Small intestine (tissue), 7 donors: ENCODE measurements at regions not wholly inside any gene's neighbourhood (a gene's known extent, or its start where the extent isn't known, plus 50 kb on each side); places are given as distances from the start of the nearest gene placed in this dataset.
A peak's percentile ranks its signal among the peaks of the same experiment; 100 is the strongest.
"Not testable (repeated sequence)": the region's sequence is repeated elsewhere in the genome, so short reads cannot be mapped to it uniquely, and the experiment has no call there.

ENCODE experiments used
- DNase-seq, 2 donors: peaks; one replicate each; pipeline versions ENCODE4 v3.0.0 to v3.0.0-alpha.2; 2013
- FAIRE-seq: peaks from 2 replicates; lab custom pipeline; 2012; peaks lifted over from hg19 to GRCh38; lab: Jason Lieb, UNC
- H3K27ac ChIP-seq, 3 donors: one replicate each; pipeline ENCODE4 v1.5.1; 2013; ENCODE audit warnings: low read length in 2 of 3, mild to moderate bottlenecking in 2 of 3, control low read depth in 1 of 3, inconsistent platforms in 1 of 3, low read depth in 1 of 3, moderate library complexity in 1 of 3
- H3K27me3 ChIP-seq, 3 donors: one replicate each; pipeline ENCODE4 v1.6.1; 2013; ENCODE audit warnings: low read length in 3 of 3, inconsistent platforms in 1 of 3; ENCODE audit not compliant: control insufficient read depth in 3 of 3, insufficient read depth in 3 of 3
- H3K36me3 ChIP-seq, 3 donors: one replicate each; pipeline ENCODE4 v1.6.1; 2013; ENCODE audit warnings: low read length in 3 of 3, inconsistent platforms in 1 of 3, low read depth in 1 of 3, mild to moderate bottlenecking in 1 of 3, moderate library complexity in 1 of 3; ENCODE audit not compliant: control insufficient read depth in 3 of 3, insufficient read depth in 2 of 3
- H3K4me1 ChIP-seq, 3 donors: one replicate each; pipeline ENCODE4 v1.6.1; 2013; ENCODE audit warnings: low read length in 2 of 3, inconsistent platforms in 1 of 3, low read depth in 1 of 3, mild to moderate bottlenecking in 1 of 3, moderate library complexity in 1 of 3; ENCODE audit not compliant: control insufficient read depth in 3 of 3, insufficient read depth in 2 of 3
- H3K4me3 ChIP-seq, 3 donors: one replicate each; pipeline ENCODE4 v1.5.1; 2013; ENCODE audit warnings: low read length in 3 of 3, control low read depth in 1 of 3, inconsistent platforms in 1 of 3, low read depth in 1 of 3, mild to moderate bottlenecking in 1 of 3, moderate library complexity in 1 of 3
- H3K9me3 ChIP-seq, 2 donors: one replicate each; pipeline ENCODE4 v1.6.1; 2013; ENCODE audit warnings: low read depth in 1 of 2, low read length in 1 of 2; ENCODE audit not compliant: control insufficient read depth in 2 of 2, insufficient read depth in 1 of 2
- WGBS, 3 donors: extraction: QIAGEN DNeasy Blood & Tissue Kit; methylation state at CpG; one replicate each; pipeline ENCODE4 v1.1.7; 2013; 5-methylcytosine and 5-hydroxymethylcytosine counted together
- donor health status: healthy with polysubstance abuse.
- donor health status: control.
- donor health status: control.
- donor health status: Bipolar disorder and iron deficiency.
- donor health status: healthy.

DNA sequence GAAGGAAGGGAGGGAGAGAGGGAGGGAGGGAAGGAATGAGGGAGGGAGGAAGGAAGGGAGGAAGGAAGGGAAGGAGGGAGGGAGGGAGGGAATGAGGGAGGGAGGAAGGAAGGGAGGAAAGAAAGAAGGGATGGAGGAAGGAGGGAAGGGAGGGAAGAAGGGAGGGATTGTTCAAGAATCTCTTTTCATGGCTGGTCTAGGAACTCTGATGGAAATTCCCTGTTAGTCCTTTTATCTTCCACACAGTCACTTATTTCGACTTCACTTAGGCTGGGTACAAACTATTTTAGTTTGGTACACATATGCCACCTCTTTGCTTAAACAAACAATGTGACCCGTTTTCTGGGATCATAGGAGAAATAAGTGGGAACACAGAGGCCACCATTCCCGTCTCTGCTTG is 435.6 kb upstream of the WWC1 start:
- no peak for FAIRE-seq

DNA sequence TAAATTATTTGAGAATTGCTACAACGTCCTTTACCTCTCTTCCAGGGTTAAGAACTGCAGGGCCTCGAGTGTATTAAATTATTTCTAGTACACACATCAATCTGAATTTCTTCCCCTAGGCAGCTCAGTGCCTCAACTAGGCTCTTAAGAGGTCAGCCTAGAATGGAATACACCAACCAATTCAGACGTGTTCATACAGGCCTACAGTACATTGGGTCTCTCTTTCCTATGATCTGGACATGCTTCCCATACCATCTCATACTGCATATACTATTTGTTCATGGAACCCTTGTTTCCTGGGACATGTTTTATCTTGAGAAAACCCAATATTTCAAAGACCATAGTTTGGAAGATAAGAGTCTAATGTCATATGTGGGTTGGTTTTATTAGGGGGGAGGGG is 434.1 kb upstream of the WWC1 start:
- Histone ChIP-seq H3K4me1 (no peaks in the 10 kb centered on the region), H3K36me3 (no peaks in the 10 kb centered on the region), H3K4me3 (no peak overlapping the region), H3K27me3 (no peaks in the 10 kb centered on the region), H3K27ac (no peak overlapping the region), H3K9me3 (no peaks in the 10 kb centered on the region)
- DNase-seq, result no peak
- WGBS, 3 donors, result 53 to 66% (median 60%) methylated on average over 3 of the region's 3 CpGs
- FAIRE-seq, result no peak

More for the DNA sequence above, 435.6 kb upstream of the WWC1 start:
- H3K36me3 ChIP-seq, result no peaks in the 10 kb centered on the region
- H3K4me3 ChIP-seq, result no peak overlapping the region
- H3K9me3 ChIP-seq, result no peaks in the 10 kb centered on the region
- no peaks in the 10 kb centered on the region for H3K27me3 ChIP-seq
- WGBS, 3 donors, result 37 to 63% (median 39%) methylated on average over 3 of the region's 3 CpGs
- H3K4me1 ChIP-seq, result no peaks in the 10 kb centered on the region
- no peak for DNase-seq
- no peak overlapping the region for H3K27ac ChIP-seq

DNA sequence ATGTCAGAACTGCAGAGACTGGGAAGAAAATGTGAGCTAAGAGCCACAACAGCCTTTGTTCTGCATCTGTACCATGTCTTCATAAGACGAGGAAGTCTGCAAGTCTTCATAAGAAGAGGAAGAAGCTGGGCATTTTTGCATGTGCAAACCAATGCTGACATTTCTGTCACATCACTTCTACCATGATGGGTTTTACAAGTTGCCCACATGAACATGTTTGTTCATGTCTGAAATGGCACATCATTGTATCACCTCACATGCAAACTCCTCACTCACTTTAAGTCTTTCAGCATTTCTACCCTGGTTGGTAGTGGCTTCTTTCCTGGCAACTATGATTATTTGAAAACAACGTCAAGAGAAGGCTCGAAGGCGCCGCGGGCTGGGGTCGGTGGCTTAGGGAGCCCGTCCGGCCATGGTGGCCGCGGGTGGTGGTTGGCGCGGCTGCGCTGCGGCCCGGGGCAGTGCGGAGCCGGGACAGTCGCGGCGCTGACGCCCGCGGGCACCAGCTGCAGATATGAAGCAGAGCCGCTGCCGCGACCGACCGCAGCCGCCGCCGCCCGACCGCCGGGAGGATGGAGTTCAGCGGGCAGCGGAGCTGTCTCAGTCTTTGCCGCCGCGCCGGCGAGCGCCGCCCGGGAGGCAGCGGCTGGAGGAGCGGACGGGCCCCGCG is 433.1 kb upstream of the WWC1 start:
- H3K36me3 ChIP-seq, DNase-seq, H3K4me1 ChIP-seq, FAIRE-seq, H3K9me3 ChIP-seq, H3K27me3 ChIP-seq, H3K27ac ChIP-seq, H3K4me3 ChIP-seq: not testable (repeated sequence)
- 90 to 98% (median 94%) methylated on average over 23 to 37 of the region's 50 CpGs for WGBS, 3 donors

DNA sequence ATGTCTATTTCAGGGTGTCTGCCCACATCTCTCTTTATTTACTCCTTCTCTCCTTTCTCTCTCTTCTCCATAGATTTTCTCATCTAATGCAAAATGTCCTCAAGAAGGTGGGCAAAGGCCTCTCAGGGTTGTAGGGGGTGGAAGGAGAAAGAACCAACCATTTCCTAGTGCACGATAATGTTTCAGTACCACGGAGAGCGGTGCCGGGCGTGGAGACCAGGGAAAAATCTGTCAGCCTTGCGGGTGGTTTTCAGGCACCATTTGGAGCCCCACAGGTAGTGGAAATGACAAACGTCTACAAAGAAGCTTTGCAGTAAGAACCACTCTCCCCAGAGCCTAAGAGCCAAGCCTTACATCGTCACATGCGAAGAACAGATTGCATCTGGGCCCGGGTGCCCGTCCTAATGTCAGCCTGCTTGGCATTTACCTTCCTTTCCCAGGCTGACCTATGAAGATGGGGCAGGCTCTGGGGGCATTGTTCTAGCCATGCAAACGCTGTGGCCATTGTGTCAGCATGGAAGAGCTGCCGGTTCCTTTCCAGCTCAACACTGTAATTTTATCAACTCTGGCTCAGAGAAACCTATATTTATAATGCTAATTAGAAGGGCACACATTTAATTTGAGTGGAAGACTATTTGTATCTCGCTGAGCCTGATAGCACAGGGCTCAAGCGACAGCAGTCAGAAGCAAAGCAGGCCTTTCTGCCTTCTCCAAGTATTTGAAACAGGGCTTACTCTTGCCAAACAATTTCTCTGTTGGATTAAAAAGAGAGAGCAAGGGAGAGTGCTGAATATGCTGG is 430.1 kb upstream of the WWC1 start:
- H3K27me3 ChIP-seq, result no peaks in the 10 kb centered on the region
- WGBS, 3 donors, result 59 to 62% (median 61%) methylated on average over 15 of the region's 15 CpGs
- no peaks in the 10 kb centered on the region for H3K9me3 ChIP-seq
- FAIRE-seq, result no peak
- no peak overlapping the region for H3K4me3 ChIP-seq
- H3K4me1 ChIP-seq, result no peaks in the 10 kb centered on the region
- no peak overlapping the region for H3K27ac ChIP-seq
- peak in 1 of 2 donors; percentile 8 for DNase-seq
- no peaks in the 10 kb centered on the region for H3K36me3 ChIP-seq

DNA sequence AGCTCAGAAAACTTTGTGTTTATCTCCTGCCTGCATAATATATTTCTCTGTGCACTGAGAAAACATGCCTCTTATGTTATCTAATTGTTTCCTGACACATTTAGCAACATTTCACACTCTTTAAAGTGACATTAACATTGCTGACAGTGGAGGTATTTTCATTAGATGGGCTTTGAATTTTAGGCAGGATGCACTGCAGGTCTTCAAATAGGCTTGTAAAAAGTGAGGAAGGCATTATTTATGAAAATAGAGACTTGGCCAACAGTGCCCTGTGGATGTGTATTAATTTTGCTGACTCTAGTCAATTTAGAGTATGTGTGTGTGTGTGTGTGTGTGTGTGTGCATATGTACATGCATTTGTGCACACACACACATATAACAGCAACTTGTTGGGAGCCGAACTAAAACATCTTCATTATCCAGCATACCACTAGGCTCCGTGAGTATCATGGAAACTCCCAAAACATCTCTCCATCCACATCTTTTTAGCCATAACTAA is 429.5 kb upstream of the WWC1 start:
- DNase-seq, result no peak
- Histone ChIP-seq H3K4me1 (no peaks in the 10 kb centered on the region), H3K27ac (no peak overlapping the region), H3K9me3 (no peaks in the 10 kb centered on the region), H3K36me3 (no peaks in the 10 kb centered on the region), H3K27me3 (no peaks in the 10 kb centered on the region), H3K4me3 (no peak overlapping the region)
- no peak for FAIRE-seq
- 85 to 95% (median 94%) methylated on average over 2 of the region's 2 CpGs for WGBS, 3 donors

DNA sequence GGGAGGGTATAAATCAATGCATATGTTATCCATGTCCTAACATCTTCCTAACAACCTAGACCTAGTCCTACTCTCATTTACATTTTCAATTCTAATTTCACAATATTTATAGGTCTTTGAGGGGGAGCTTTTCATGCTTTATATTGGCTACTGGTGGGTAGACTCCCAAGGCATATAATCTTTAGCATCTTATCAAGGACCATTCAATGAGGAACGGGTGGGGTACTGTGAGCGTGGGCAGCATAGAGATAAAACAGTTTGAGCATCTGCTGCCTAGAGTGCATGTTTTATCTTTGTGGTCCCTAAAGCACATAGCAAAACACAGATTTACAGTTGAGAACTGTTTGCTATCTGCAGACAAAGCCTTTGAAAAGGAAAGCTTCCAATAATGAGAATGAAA is 427.6 kb upstream of the WWC1 start:
- no peaks in the 10 kb centered on the region for H3K4me1 ChIP-seq
- H3K9me3 ChIP-seq, result no peaks in the 10 kb centered on the region
- no peak overlapping the region for H3K4me3 ChIP-seq
- H3K36me3 ChIP-seq, result no peaks in the 10 kb centered on the region
- DNase-seq, result no peak
- H3K27me3 ChIP-seq, result no peaks in the 10 kb centered on the region
- FAIRE-seq, result no peak
- WGBS, 3 donors, result 30 to 63% (median 45%) methylated on average over 2 of the region's 2 CpGs
- H3K27ac ChIP-seq, result no peak overlapping the region

DNA sequence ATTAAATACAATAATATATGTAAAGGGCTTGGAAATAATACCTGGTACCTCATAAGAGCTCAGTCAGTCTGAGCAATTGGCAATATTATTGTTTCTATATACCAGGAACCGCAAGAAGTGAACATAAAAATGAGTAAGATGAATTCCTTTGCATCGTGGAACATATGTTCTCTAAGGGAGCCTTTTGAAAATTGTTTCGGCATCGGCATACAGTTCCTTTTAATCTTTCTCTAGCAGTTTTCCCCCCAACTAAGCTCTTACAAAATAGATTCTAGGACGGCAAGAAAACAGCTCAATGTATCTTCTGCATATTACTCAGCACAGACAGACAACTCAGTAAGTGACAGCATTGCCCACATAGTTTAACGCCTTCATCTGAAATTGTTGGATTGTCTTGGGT is 426.6 kb upstream of the WWC1 start:
- Histone ChIP-seq H3K36me3 (no peaks in the 10 kb centered on the region), H3K4me3 (no peak overlapping the region), H3K4me1 (no peaks in the 10 kb centered on the region), H3K27ac (no peak overlapping the region), H3K9me3 (no peaks in the 10 kb centered on the region), H3K27me3 (no peaks in the 10 kb centered on the region)
- DNase-seq (no peak), FAIRE-seq (no peak)
- WGBS, 3 donors, result 84 to 89% (median 88%) methylated on average over 6 of the region's 6 CpGs

DNA sequence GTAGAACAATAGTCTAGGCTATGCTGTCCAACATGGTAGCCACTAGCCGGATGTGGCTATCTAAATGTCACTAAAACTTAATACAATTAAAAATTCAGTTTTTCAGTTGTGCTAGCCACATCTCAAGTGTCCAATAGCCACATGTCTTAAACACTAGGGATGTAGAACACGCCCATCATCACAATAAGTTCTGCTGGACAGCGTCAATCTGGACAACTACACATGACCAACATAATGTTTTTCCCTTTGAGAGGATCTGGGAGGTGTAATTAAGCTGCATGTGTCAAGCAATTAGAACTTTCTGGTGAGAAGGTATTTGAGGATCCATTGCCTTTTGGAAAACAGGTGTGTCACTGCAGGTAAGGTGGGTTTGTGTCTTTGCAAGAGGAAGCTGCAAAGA is 424.6 kb upstream of the WWC1 start:
- H3K27ac ChIP-seq, result no peak overlapping the region
- no peaks in the 10 kb centered on the region for H3K9me3 ChIP-seq
- no peaks in the 10 kb centered on the region for H3K4me1 ChIP-seq
- H3K36me3 ChIP-seq, result no peaks in the 10 kb centered on the region
- no peaks in the 10 kb centered on the region for H3K27me3 ChIP-seq
- DNase-seq, result no peak
- 80 to 87% (median 80%) methylated on average over 3 of the region's 3 CpGs for WGBS, 3 donors
- H3K4me3 ChIP-seq, result no peak overlapping the region
- no peak for FAIRE-seq
